ENCODE measurements at regions not wholly inside any gene's neighbourhood (a gene's known extent, or its start where the extent isn't known, plus 50 kb on each side); places are given as distances from the start of the nearest gene placed in this dataset.

- no peak overlapping the region for H3K27ac ChIP-seq (ENCODE audit: insufficient read depth, low read depth, low read length)
- ChIA-PET POLR2A (no interaction called here), CTCF (no interaction called here)
- no peak overlapping the region for H3K4me3 ChIP-seq (replicated peaks in 1 of 3; ENCODE audit: insufficient read depth in 1 of 3, low read depth in 1 of 3, low read length in 3 of 3)
- no peaks in the 10 kb centered on the region for H3K4me1 ChIP-seq (ENCODE audit: control insufficient read depth, extremely low read depth, insufficient read depth, low read length)
- H3K36me3 ChIP-seq (ENCODE audit: control insufficient read depth in 2 of 2, extremely low read depth in 1 of 2, insufficient read depth in 2 of 2, low read length in 2 of 2) = no peaks in the 10 kb centered on the region
- no peak overlapping the region for H3K4me2 ChIP-seq (ENCODE audit: insufficient read depth, low read length)
- H2AFZ ChIP-seq (ENCODE audit: low read depth, low read length) = no peak overlapping the region
- no peaks in the 10 kb centered on the region for H3K79me2 ChIP-seq (ENCODE audit: control insufficient read depth, insufficient read depth, low read length)
- dilution Hi-C loops (cut with MboI; ENCODE audit: extremely low pct_ligation_motif_present, low sequenced_read_pairs) (no loop called here), intact Hi-C loops (cut with micrococcal nuclease) (no loop called here)
- no peak for TF ChIP-seq MYC (IDR thresholded peaks at IDR 0.05; ENCODE audit: low read depth, low read length)
- TF ChIP-seq GATA2 (IDR thresholded peaks at IDR 0.05; ENCODE audit: insufficient read depth, insufficient read length, low read depth, low read length) = no peak
- TF ChIP-seq EZH2 (IDR thresholded peaks at IDR 0.05; ENCODE audit: borderline replicate concordance, low read depth, low read length, severe bottlenecking) = no peak
- TF ChIP-seq POLR2AphosphoS5 (IDR thresholded peaks at IDR 0.05; ENCODE audit: insufficient read depth, low read depth, low read length) = no peak
- no peak for TF ChIP-seq CTCF (IDR thresholded peaks at IDR 0.05; ENCODE audit: extremely low read depth in 1 of 2, insufficient read depth in 1 of 2, low read depth in 1 of 2, low read length in 2 of 2)
- no peak for TF ChIP-seq MAX (IDR thresholded peaks at IDR 0.05; ENCODE audit: insufficient read depth, insufficient read length)
- no peak for TF ChIP-seq JUN (IDR thresholded peaks at IDR 0.05; ENCODE audit: borderline replicate concordance, insufficient read depth, insufficient read length, low read depth)
- peaks cover 2% of the 10 kb centered on the region for H3K9me3 ChIP-seq (replicated peaks; ENCODE audit: control insufficient read depth, insufficient read depth, low read length)
- no peaks in the 10 kb centered on the region for H3K9me1 ChIP-seq (replicated peaks; ENCODE audit: control insufficient read depth, extremely low read depth, insufficient read depth, low read length)
- BruUV-seq (replicated peaks) = no TSS peak
- DNase-seq (ENCODE audit: low read depth, low spot score) (no peak), FAIRE-seq (no peak)
- no peak overlapping the region for H3K9ac ChIP-seq (replicated peaks; ENCODE audit: extremely low read depth, insufficient read depth, low read length)
- H4K20me1 ChIP-seq (replicated peaks; ENCODE audit: control insufficient read depth, extremely low read depth, insufficient read depth, low read length) = no peaks in the 10 kb centered on the region
- H3K27me3 ChIP-seq (ENCODE audit: control insufficient read depth in 2 of 2, insufficient read depth in 2 of 2, low read length in 2 of 2) = no peaks in the 10 kb centered on the region
Observed at GRCh38 chr2:228799208-228799588, 471.9 kb downstream of the PID1 start.

All from endothelial cell of umbilical vein (primary cell).